B cell (primary cell): ENCODE measurements at regions not wholly inside any gene's neighbourhood (a gene's known extent, or its start where the extent isn't known, plus 50 kb on each side); places are given as distances from the start of the nearest gene placed in this dataset.

Experiments used
- ATAC-seq: fragments of 200-7000 bp; cut with Tn5 transposase; one replicate; pipeline ENCODE4 v1.10.0; 2021; ENCODE audit warnings: low read depth, mild to moderate bottlenecking, moderate number of reproducible peaks, moderate library complexity
- CTCF ChIA-PET: fragments of 350-600 bp; sonication (Branson Sonifier 250); formaldehyde crosslinking; loops from one replicate; lab custom pipeline; 2021; ENCODE audit warnings: antibody characterized with exemption, inconsistent platforms; lab: Charles Lee
- POLR2A ChIA-PET: fragments of 350-600 bp; sonication (Branson Sonifier 250); formaldehyde crosslinking; loops from one replicate; lab custom pipeline; 2021; ENCODE audit warnings: antibody characterized with exemption; lab: Charles Lee
- DNase-seq: peaks from one replicate; pipeline ENCODE4 v3.0.0; 2013
- H2AFZ ChIP-seq: 2 replicates; pipeline ENCODE4 v1.6.1; 2012; ENCODE audit warnings: mild to moderate bottlenecking, low read depth, low read length; ENCODE audit not compliant: insufficient read depth, poor library complexity, severe bottlenecking
- H3K27ac ChIP-seq, 2 donors: 1 replicate in 1 of 2; 2 replicates in 1 of 2; pipeline ENCODE4 v1.5.1; 2012 to 2013; ENCODE audit warnings: low read length in 2 of 2, mild to moderate bottlenecking in 2 of 2, moderate library complexity in 1 of 2
- H3K27me3 ChIP-seq, 4 experiments: fragments of 200-600 bp in 1 of 4; sonication (generic) in 1 of 4; replicated peaks in 1 of 4; 1 replicate in 2 of 4; 2 replicates in 2 of 4; pipeline versions ENCODE4 v1.6.1 to v1.7.0; 2013 to 2016; ENCODE audit warnings: low read length in 3 of 4, mild to moderate bottlenecking in 2 of 4, mixed read lengths in 1 of 4, moderate library complexity in 1 of 4; ENCODE audit not compliant: insufficient read depth in 4 of 4, control insufficient read depth in 3 of 4; ENCODE audit errors: control extremely low read depth in 1 of 4
- H3K36me3 ChIP-seq, 2 experiments: replicated peaks in 1 of 2; 1 replicate in 1 of 2; 2 replicates in 1 of 2; pipeline versions ENCODE4 v1.6.1 to v1.7.1; 2013; ENCODE audit warnings: low read length in 1 of 2; ENCODE audit not compliant: insufficient read depth in 2 of 2, control insufficient read depth in 1 of 2; ENCODE audit errors: control extremely low read depth in 1 of 2, extremely low read depth in 1 of 2
- H3K4me1 ChIP-seq, 2 donors: fragments of 200-600 bp in 1 of 2; sonication (generic) in 1 of 2; 1 replicate in 1 of 2; 2 replicates in 1 of 2; pipeline versions ENCODE4 v1.5.1 to v1.6.1; 2013 to 2017; ENCODE audit warnings: low read length in 2 of 2; ENCODE audit not compliant: control insufficient read depth in 2 of 2, insufficient read depth in 2 of 2
- H3K4me2 ChIP-seq: replicated peaks from 2 replicates; pipeline ENCODE3; 2012; ENCODE audit warnings: mild to moderate bottlenecking, low read depth, low read length; ENCODE audit not compliant: poor library complexity, severe bottlenecking
- H3K4me3 ChIP-seq, 5 experiments: fragments of 200-600 bp in 1 of 5; sonication (generic) in 1 of 5; 1 replicate in 3 of 5; 2 replicates in 2 of 5; pipeline versions ENCODE4 v1.5.1 to v1.7.0; 2011 to 2016; ENCODE audit warnings: low read length in 4 of 5, mild to moderate bottlenecking in 4 of 5, low read depth in 2 of 5, control low read depth in 1 of 5, moderate library complexity in 1 of 5; ENCODE audit not compliant: insufficient read depth in 1 of 5; ENCODE audit errors: control extremely low read depth in 1 of 5, extremely low read depth in 1 of 5
- H3K79me2 ChIP-seq: fragments of 200-600 bp; sonication (generic); one replicate; pipeline ENCODE4 v1.6.0; 2016; ENCODE audit warnings: low read length; ENCODE audit not compliant: control insufficient read depth, insufficient read depth
- H3K9ac ChIP-seq: fragments of 200-600 bp; sonication (generic); 2 replicates; pipeline ENCODE4 v1.6.1; 2017; ENCODE audit warnings: mild to moderate bottlenecking, low read length, moderate library complexity
- H3K9me3 ChIP-seq, 3 donors: one replicate each; pipeline versions ENCODE4 v1.6.1 to v1.7.1; 2013; ENCODE audit warnings: low read length in 2 of 3; ENCODE audit not compliant: control insufficient read depth in 2 of 3, insufficient read depth in 1 of 3; ENCODE audit errors: control extremely low read depth in 1 of 3
- H4K20me1 ChIP-seq: 2 replicates; pipeline ENCODE4 v1.6.0; 2012; ENCODE audit warnings: mild to moderate bottlenecking, low read length; ENCODE audit not compliant: insufficient read depth, control insufficient read depth, poor library complexity, severe bottlenecking
- H3K27ac Mint-ChIP-seq: one replicate; pipeline ENCODE4 v1.8.0; 2021; ENCODE audit warnings: mixed read lengths
- H3K27me3 Mint-ChIP-seq: one replicate; pipeline ENCODE4 v1.8.0; 2021; ENCODE audit warnings: mixed read lengths
- H3K4me1 Mint-ChIP-seq: one replicate; pipeline ENCODE4 v1.8.0; 2021; ENCODE audit warnings: mixed read lengths
- H3K4me3 Mint-ChIP-seq: one replicate; pipeline ENCODE4 v1.8.0; 2021; ENCODE audit warnings: mixed read lengths
- H3K9me3 Mint-ChIP-seq: one replicate; pipeline ENCODE4 v1.8.0; 2022; ENCODE audit warnings: mixed read lengths; ENCODE audit not compliant: insufficient read depth
- EZH2 ChIP-seq: IDR thresholded peaks from 2 replicates; pipeline ENCODE4 v1.6.1; 2012; ENCODE audit warnings: borderline replicate concordance, low read depth, mild to moderate bottlenecking, moderate library complexity, low read length; ENCODE audit not compliant: insufficient read depth, poor library complexity, severe bottlenecking
- WGBS: methylation state at CpG from one replicate; pipeline ENCODE4 v1.1.5; 2013; ENCODE audit warnings: missing lambda C conversion rate; ENCODE audit not compliant: insufficient coverage; 5-methylcytosine and 5-hydroxymethylcytosine counted together
- intact Hi-C: fragments of 100-400 bp; cut with micrococcal nuclease; formaldehyde crosslinking; loops from one replicate; pipeline ENCODE4 v1.10.0; 2022
- TF ChIP-seq, protein P1 (sequence below): fragments of 200-600 bp; IDR thresholded peaks from one replicate; pipeline ENCODE4 v1.8.0; 2022; ENCODE audit warnings: antibody characterized with exemption, mild to moderate bottlenecking

DNA sequence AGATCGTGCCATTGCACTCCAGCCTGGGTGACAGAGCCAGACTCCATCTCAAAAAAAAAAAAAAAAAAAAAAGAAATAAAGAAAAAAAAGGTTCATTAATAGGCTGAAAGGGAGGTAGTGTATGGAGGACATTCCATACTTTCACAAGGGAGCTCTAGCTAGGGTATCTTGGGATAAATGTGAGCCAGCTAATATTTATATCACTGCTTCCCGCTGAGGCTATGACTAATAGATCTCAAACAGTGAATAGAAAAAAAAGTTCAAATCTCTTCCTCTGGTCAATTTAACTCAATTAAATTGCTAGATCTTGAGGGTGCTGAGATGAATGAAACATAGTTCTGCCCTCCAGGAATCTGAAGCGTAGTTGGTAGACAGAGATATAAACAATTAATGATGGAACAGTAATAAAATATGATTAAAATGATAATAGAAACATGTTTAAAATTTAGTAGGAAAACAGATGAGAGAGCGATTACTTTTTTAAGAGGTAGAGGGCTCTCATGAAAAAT is 55.7 kb upstream of the SHISA3 start:
- Histone ChIP-seq H2AFZ (no peak overlapping the region), H3K4me1 (no peaks in the 10 kb centered on the region), H3K27me3 (peaks cover 0 to 3% (median 0%) of the 10 kb centered on the region in 4 experiments), H3K9me3 (peaks cover 0 to 1% (median 0%) of the 10 kb centered on the region in 3 donors), H3K27ac (no peak overlapping the region), H3K79me2 (no peaks in the 10 kb centered on the region), H3K36me3 (no peaks in the 10 kb centered on the region), H3K9ac (no peak overlapping the region), H4K20me1 (no peaks in the 10 kb centered on the region), H3K4me2 (no peak overlapping the region), H3K4me3 (no peak overlapping the region)
- intact Hi-C loops, result no loop called here
- TF ChIP-seq, protein P1, sequence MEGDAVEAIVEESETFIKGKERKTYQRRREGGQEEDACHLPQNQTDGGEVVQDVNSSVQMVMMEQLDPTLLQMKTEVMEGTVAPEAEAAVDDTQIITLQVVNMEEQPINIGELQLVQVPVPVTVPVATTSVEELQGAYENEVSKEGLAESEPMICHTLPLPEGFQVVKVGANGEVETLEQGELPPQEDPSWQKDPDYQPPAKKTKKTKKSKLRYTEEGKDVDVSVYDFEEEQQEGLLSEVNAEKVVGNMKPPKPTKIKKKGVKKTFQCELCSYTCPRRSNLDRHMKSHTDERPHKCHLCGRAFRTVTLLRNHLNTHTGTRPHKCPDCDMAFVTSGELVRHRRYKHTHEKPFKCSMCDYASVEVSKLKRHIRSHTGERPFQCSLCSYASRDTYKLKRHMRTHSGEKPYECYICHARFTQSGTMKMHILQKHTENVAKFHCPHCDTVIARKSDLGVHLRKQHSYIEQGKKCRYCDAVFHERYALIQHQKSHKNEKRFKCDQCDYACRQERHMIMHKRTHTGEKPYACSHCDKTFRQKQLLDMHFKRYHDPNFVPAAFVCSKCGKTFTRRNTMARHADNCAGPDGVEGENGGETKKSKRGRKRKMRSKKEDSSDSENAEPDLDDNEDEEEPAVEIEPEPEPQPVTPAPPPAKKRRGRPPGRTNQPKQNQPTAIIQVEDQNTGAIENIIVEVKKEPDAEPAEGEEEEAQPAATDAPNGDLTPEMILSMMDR, result no peak
- no peak for TF ChIP-seq EZH2
- POLR2A ChIA-PET, result no interaction called here
- Mint-ChIP-seq H3K27ac (no peak overlapping the region), H3K27me3 (peaks cover 3% of the 10 kb centered on the region), H3K4me3 (no peak overlapping the region), H3K4me1 (peaks cover 9% of the 10 kb centered on the region), H3K9me3 (no peaks in the 10 kb centered on the region)
- CTCF ChIA-PET, result no interaction called here
- ATAC-seq, result no peak
- 100% methylated on average over 1 of the region's 4 CpGs for WGBS
- DNase-seq, result no peak

DNA sequence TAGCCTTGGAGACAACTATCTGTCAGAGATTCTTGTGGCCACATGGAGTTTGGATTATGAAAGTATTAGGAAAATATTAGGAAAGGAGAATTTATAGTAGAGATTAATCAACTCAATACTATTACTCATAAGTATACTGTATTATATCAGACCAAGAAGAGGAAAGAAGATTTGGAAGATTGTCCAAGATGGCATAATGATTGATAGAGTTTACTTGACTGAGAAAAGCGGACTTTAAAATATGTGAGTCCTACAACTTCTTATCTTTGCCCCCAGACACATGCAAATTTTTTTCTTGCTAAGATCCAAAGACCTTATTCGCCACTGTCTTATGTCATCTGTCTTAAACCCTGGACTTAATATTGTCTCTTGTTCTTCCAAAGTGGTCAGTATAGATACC is 54.8 kb upstream of the SHISA3 start:
- Mint-ChIP-seq H3K4me3 (no peak overlapping the region), H3K27ac (no peak overlapping the region), H3K27me3 (peaks cover 3% of the 10 kb centered on the region), H3K4me1 (peaks cover 9% of the 10 kb centered on the region), H3K9me3 (no peaks in the 10 kb centered on the region)
- Histone ChIP-seq H3K4me1 (no peaks in the 10 kb centered on the region), H2AFZ (no peak overlapping the region), H3K79me2 (no peaks in the 10 kb centered on the region), H3K4me2 (no peak overlapping the region), H4K20me1 (no peaks in the 10 kb centered on the region), H3K27ac (no peak overlapping the region), H3K27me3 (peaks cover 0 to 3% (median 0%) of the 10 kb centered on the region in 4 experiments), H3K9ac (no peak overlapping the region), H3K36me3 (no peaks in the 10 kb centered on the region), H3K4me3 (no peak overlapping the region), H3K9me3 (peaks cover 0 to 4% (median 0%) of the 10 kb centered on the region in 3 donors)
- no CpG with 5 or more reads among the region's 2 CpGs for WGBS
- no peak for DNase-seq
- intact Hi-C loops, result no loop called here
- ChIA-PET CTCF (no interaction called here), POLR2A (no interaction called here)
- no peak for ATAC-seq
- TF ChIP-seq, protein P1, result no peak
- TF ChIP-seq EZH2, result no peak
